K562 (cell line): ENCODE measurements at regions not wholly inside any gene's neighbourhood (a gene's known extent, or its start where the extent isn't known, plus 50 kb on each side); places are given as distances from the start of the nearest gene placed in this dataset.

Experiments
- ATAC-seq: fragments of 200-7000 bp; cut with Tn5 transposase; 3 replicates; pipeline ENCODE4 v1.9.1; 2020; ENCODE audit warnings: moderate library complexity
- BruUV-seq: library from RNA; stranded (reverse); fragments of 400-500 nt; replicated peaks from 2 replicates; lab custom pipeline; 2021; lab: Mats Ljungman, UMichigan
- CTCF ChIA-PET: fragments of 300-600 bp; formaldehyde crosslinking; extraction: SDS; loops from one replicate; lab custom pipeline; 2021; ENCODE audit warnings: low intra/inter-chr PET ratio; lab: Yijun Ruan, JAX
- POLR2A ChIA-PET: fragments of 300-600, 350-650 bp; sonication (Branson Sonifier 250); formaldehyde crosslinking; extraction: SDS; loops from one replicate; lab custom pipeline; 2021; ENCODE audit warnings: antibody characterized with exemption, inconsistent platforms; lab: Yijun Ruan, JAX
- DNase-seq, 4 experiments: peaks; one replicate each; pipeline versions ENCODE4 v3.0.0 to v3.0.0-alpha.2; 2011 to 2018; ENCODE audit warnings: low spot score in 3 of 4, mixed read lengths in 3 of 4; ENCODE audit errors: extremely low read depth in 1 of 4
- FAIRE-seq: peaks from 2 replicates; lab custom pipeline; 2011; peaks lifted over from hg19 to GRCh38; lab: Jason Lieb, UNC
- H2AFZ ChIP-seq: 2 replicates; pipeline ENCODE4 v1.6.0; 2011; ENCODE audit warnings: low read depth, low read length, control low read depth, inconsistent platforms
- H3K27ac ChIP-seq: fragments of 200-600 bp; 3 replicates; pipeline ENCODE4 v1.8.0; 2011; ENCODE audit warnings: low read depth, mild to moderate bottlenecking, control low read depth, inconsistent platforms, low read length, moderate library complexity, mixed read lengths; ENCODE audit errors: extremely low read depth
- H3K27me3 ChIP-seq, 2 experiments: fragments of 300-600 bp in 1 of 2; 2 replicates in 1 of 2; 3 replicates in 1 of 2; pipeline versions ENCODE4 v1.6.0 to v1.8.0; 2011; ENCODE audit warnings: inconsistent platforms in 2 of 2, low read length in 2 of 2, mild to moderate bottlenecking in 1 of 2, mixed read lengths in 1 of 2, moderate library complexity in 1 of 2; ENCODE audit not compliant: control insufficient read depth in 2 of 2, insufficient read depth in 2 of 2
- H3K36me3 ChIP-seq: fragments of 300-600 bp; 3 replicates; pipeline ENCODE4 v1.8.0; 2011; ENCODE audit warnings: mild to moderate bottlenecking, low read length, inconsistent platforms; ENCODE audit not compliant: control insufficient read depth, insufficient read depth
- H3K4me1 ChIP-seq, 2 experiments: fragments of 200-600 bp in 1 of 2; replicated peaks in 1 of 2; 2 replicates in 1 of 2; 3 replicates in 1 of 2; pipeline versions ENCODE4 v1.5.1 to v1.8.0; 2011; ENCODE audit warnings: inconsistent platforms in 2 of 2, low read length in 2 of 2, mild to moderate bottlenecking in 1 of 2, mixed read lengths in 1 of 2, moderate library complexity in 1 of 2; ENCODE audit not compliant: control insufficient read depth in 2 of 2, insufficient read depth in 2 of 2
- H3K4me2 ChIP-seq: 2 replicates; pipeline ENCODE4 v1.6.1; 2011; ENCODE audit warnings: low read length, control low read depth, inconsistent platforms, mixed read lengths; ENCODE audit not compliant: insufficient read depth
- H3K4me3 ChIP-seq: fragments of 200-600 bp; sonication (generic), shearing (Covaris generic); 2 replicates; pipeline ENCODE4 v1.5.1; 2016; ENCODE audit warnings: control low read depth, inconsistent platforms
- H3K79me2 ChIP-seq: fragments of 200-600 bp; 3 replicates; pipeline ENCODE4 v1.8.0; 2011; ENCODE audit warnings: low read length, inconsistent platforms; ENCODE audit not compliant: control insufficient read depth, insufficient read depth
- H3K9ac ChIP-seq, 2 experiments: 2 replicates each; pipeline versions ENCODE4 v1.6.0 to v1.6.1; 2011; ENCODE audit warnings: low read depth in 2 of 2, low read length in 2 of 2, control low read depth in 1 of 2, inconsistent platforms in 1 of 2, mild to moderate bottlenecking in 1 of 2, mixed read lengths in 1 of 2; ENCODE audit not compliant: insufficient read depth in 1 of 2
- H3K9me1 ChIP-seq: one replicate; pipeline ENCODE4 v1.6.0; 2011; ENCODE audit warnings: inconsistent platforms, mild to moderate bottlenecking, low read length, moderate library complexity; ENCODE audit not compliant: control insufficient read depth, insufficient read depth
- H3K9me3 ChIP-seq: replicated peaks from 2 replicates; pipeline ENCODE4 v1.5.1; 2011; ENCODE audit warnings: low read depth, low read length, inconsistent platforms; ENCODE audit not compliant: control insufficient read depth, insufficient read depth
- H4K20me1 ChIP-seq: replicated peaks from 2 replicates; pipeline ENCODE4 v1.6.1; 2011; ENCODE audit warnings: low read length, inconsistent platforms, mixed read lengths; ENCODE audit not compliant: control insufficient read depth, insufficient read depth
- BRD9 ChIP-seq: fragments of 450-650 bp; IDR thresholded peaks from 2 replicates; pipeline ENCODE4 v1.6.1; 2018; ENCODE audit warnings: low read depth; ENCODE audit not compliant: partially characterized antibody
- BRF1 ChIP-seq: IDR thresholded peaks from 3 replicates; pipeline ENCODE4 v1.6.1; 2011; ENCODE audit warnings: borderline replicate concordance, mild to moderate bottlenecking; ENCODE audit not compliant: insufficient read length; ENCODE audit errors: extremely low read depth
- CREB1 ChIP-seq, 2 experiments: sonication (generic) in 1 of 2; formaldehyde crosslinking in 1 of 2; IDR thresholded peaks; 2 replicates each; pipeline versions ENCODE4 v1.6.1 to v1.8.0; 2012 to 2022; ENCODE audit warnings: inconsistent platforms in 1 of 2, mild to moderate bottlenecking in 1 of 2, missing genetic modification reagents in 1 of 2, moderate library complexity in 1 of 2
- NFE2L1 ChIP-seq: fragments of 450-650 bp; IDR thresholded peaks from 2 replicates; pipeline ENCODE4 v1.6.1; 2016; ENCODE audit warnings: missing genetic modification characterization, low read depth, mild to moderate bottlenecking, missing compliant biosample characterization, moderate library complexity, borderline replicate concordance
- NFIC ChIP-seq: fragments of 450-650 bp; IDR thresholded peaks from 2 replicates; pipeline ENCODE4 v1.6.1; 2017; ENCODE audit warnings: mild to moderate bottlenecking, inconsistent platforms
- SREBF1 ChIP-seq: fragments of 150-350 bp; IDR thresholded peaks from 2 replicates; pipeline ENCODE4 v1.6.1; 2014; ENCODE audit warnings: antibody characterized with exemption, low read depth, low read length, borderline replicate concordance
- TOE1 ChIP-seq, 2 experiments: fragments of 450-650 bp in 1 of 2; sonication (generic) in 1 of 2; formaldehyde crosslinking in 1 of 2; IDR thresholded peaks; 2 replicates each; pipeline versions ENCODE4 v1.7.1 to v1.8.0; 2016 to 2022; ENCODE audit warnings: borderline replicate concordance in 2 of 2, mild to moderate bottlenecking in 2 of 2, antibody characterized with exemption in 1 of 2, inconsistent platforms in 1 of 2, low read depth in 1 of 2, missing genetic modification reagents in 1 of 2, moderate library complexity in 1 of 2
- ZNF217 ChIP-seq: sonication (generic); formaldehyde crosslinking; IDR thresholded peaks from 2 replicates; pipeline ENCODE4 v1.8.0; 2022; ENCODE audit warnings: mild to moderate bottlenecking, missing genetic modification reagents
- ZNF398 ChIP-seq: fragments of 250-450 bp; sonication (Bioruptor Pico); IDR thresholded peaks from 2 replicates; pipeline ENCODE4 v1.8.0; 2021; ENCODE audit warnings: moderate library complexity, mild to moderate bottlenecking, inconsistent platforms
- ZNF445 ChIP-seq: fragments of 250-450 bp; sonication (Bioruptor Pico); IDR thresholded peaks from 2 replicates; pipeline ENCODE4 v1.4.0; 2020; ENCODE audit warnings: low read depth, mild to moderate bottlenecking, moderate library complexity
- WGBS: fragments of 100-300 bp; shearing (Covaris generic); methylation state at CpG from one replicate; pipeline ENCODE4 v1.1.6; 2016; ENCODE audit warnings: low coverage, mixed read lengths; ENCODE audit not compliant: insufficient coverage; ENCODE audit errors: missing lambda C conversion rate; 5-methylcytosine and 5-hydroxymethylcytosine counted together
- in situ Hi-C: fragments of 300-500 bp; cut with MboI; formaldehyde crosslinking; loops from 4 replicates; pipeline ENCODE4 v1.15.0; 2018; ENCODE audit warnings: inconsistent platforms, mixed read lengths
- intact Hi-C: fragments of 100-400 bp; cut with micrococcal nuclease; formaldehyde crosslinking; loops from 2 replicates; pipeline ENCODE4 v1.14.2; 2022
- TF ChIP-seq, protein P1 (sequence below): fragments of 250-450 bp; sonication (Bioruptor Pico); IDR thresholded peaks from 2 replicates; pipeline ENCODE4 v1.5.0; 2021; ENCODE audit warnings: mild to moderate bottlenecking, moderate library complexity

GRCh38 chr10:33084453-33084852, 126.4 kb upstream of the ITGB1 start:
- no TSS peak for BruUV-seq
- POLR2A ChIA-PET = no interaction called here
- no peaks in the 10 kb centered on the region for H3K4me1 ChIP-seq

More at GRCh38 chr10:33084453-33084852, 126.4 kb upstream of the ITGB1 start:
- 0% methylated on average over 1 of the region's 1 CpG for WGBS
- Histone ChIP-seq H3K4me3 (no peak overlapping the region), H3K27me3 (peaks cover 5 to 10% of the 10 kb centered on the region in 2 experiments; a peak in 3 of 5 replicates), H3K9me1 (no peaks in the 10 kb centered on the region), H3K27ac (no peak overlapping the region), H4K20me1 (no peaks in the 10 kb centered on the region), H3K9ac (no peak overlapping the region), H3K4me2 (no peak overlapping the region), H2AFZ (no peak overlapping the region), H3K9me3 (no peaks in the 10 kb centered on the region), H3K79me2 (no peaks in the 10 kb centered on the region), H3K36me3 (no peaks in the 10 kb centered on the region)
- no peak for FAIRE-seq
- no peak for ATAC-seq
- CTCF ChIA-PET = no interaction called here
- in situ Hi-C loops (no loop called here), intact Hi-C loops (no loop called here)
- no peak for DNase-seq
- TF ChIP-seq NFIC (no peak), CREB1 (IDR thresholded peaks at IDR 0.05) (no peak), CREB1 (CRISPR knock-in tag; IDR thresholded peaks at IDR 0.05) (no peak), NFE2L1 (tag) (no peak), ZNF217 (CRISPR knock-in tag) (no peak), ZNF398 (CRISPR knock-in tag) (no peak), TOE1 (IDR thresholded peaks at IDR 0.05; ENCODE audit: borderline replicate concordance) (no peak), TOE1 (CRISPR knock-in tag; IDR thresholded peaks at IDR 0.05; ENCODE audit: borderline replicate concordance, low read depth) (no peak), BRD9 (no peak), ZNF445 (CRISPR knock-in tag) (no peak), BRF1 (no peak), SREBF1 (no peak)
- TF ChIP-seq, protein P1, sequence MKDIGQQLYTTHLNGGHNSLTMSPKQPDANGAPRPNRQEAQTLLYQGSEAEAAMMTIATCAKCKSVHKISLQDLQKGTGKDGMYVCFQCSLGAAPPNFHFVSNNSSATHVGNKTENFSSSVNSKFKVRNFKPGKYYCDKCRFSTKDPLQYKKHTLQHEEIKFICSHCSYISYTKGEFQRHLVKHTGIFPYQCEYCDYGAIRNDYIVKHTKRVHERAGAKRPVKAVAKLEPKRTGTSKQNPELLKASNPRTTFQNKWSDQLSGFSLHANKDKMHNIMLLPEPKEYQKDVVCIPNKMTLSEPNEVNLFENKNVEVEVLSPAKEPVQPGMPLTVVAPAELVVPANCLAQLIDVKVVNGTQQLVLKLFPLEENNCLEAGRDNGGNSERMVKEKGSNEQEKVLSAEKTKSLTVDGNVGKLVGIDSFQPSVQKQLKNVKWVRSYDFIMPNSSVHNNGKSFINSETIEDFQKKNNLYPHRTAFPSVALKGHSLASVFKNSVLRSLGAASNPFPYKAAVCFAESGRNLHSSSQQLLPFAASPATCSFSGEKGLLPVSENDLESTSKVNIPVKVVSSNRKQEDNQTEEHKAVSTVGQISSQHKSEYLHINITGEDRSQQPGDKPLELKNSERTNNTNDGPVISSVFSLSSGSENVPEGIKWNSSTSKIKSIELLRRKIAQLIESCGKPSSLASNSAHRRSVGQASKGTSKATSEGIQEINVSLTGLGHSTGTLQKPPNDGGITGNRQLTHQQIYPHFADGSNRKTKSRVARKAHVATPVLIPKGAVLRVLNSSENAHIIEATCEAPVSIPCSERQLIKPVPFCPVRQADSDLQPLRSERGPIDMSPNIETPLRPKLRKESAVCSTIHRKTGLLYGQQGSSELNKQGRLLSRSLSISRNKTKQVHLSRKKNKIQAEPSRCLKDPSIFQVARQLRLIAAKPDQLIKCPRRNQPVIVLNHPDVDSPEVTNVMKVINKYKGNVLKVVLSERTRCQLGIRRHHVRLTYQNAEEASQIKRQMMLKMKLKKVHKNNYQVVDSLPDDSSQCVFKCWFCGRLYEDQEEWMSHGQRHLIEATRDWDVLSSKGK (CRISPR knock-in tag) = no peak
- TF ChIP-seq, all 486 proteins: peak for 0
